Upper lobe of left lung (tissue), 6 donors: ENCODE measurements at regions not wholly inside any gene's neighbourhood (a gene's known extent, or its start where the extent isn't known, plus 50 kb on each side); places are given as distances from the start of the nearest gene placed in this dataset.

Source experiments
- ATAC-seq, 2 donors: fragments of 200-7000 bp; cut with Tn5 transposase; one replicate each; pipeline ENCODE4 v1.9.1; 2022; ENCODE audit warnings: mild to moderate bottlenecking in 2 of 2, moderate library complexity in 2 of 2; ENCODE audit not compliant: low FRiP score in 2 of 2
- DNase-seq, 2 donors: peaks; one replicate each; pipeline ENCODE4 v3.0.0-alpha.2; 2019 to 2020
- H3K27ac ChIP-seq, 4 donors: fragments of 200-600 bp; sonication (generic); one replicate each; pipeline ENCODE4 v1.5.1; 2016 to 2019
- H3K27me3 ChIP-seq, 4 donors: fragments of 200-600 bp; sonication (generic); one replicate each; pipeline ENCODE4 v1.5.1; 2017 to 2019
- H3K36me3 ChIP-seq, 4 donors: fragments of 200-600 bp; sonication (generic); one replicate each; pipeline ENCODE4 v1.5.1; 2016 to 2019
- H3K4me1 ChIP-seq, 4 donors: fragments of 200-600 bp; sonication (generic); one replicate each; pipeline ENCODE4 v1.5.1; 2018 to 2019
- H3K4me3 ChIP-seq, 4 donors: fragments of 200-600 bp; sonication (generic); one replicate each; pipeline ENCODE4 v1.5.1; 2017 to 2019; ENCODE audit warnings: mild to moderate bottlenecking in 2 of 4, moderate library complexity in 1 of 4
- H3K9me3 ChIP-seq, 4 donors: fragments of 200-600 bp; sonication (generic); one replicate each; pipeline ENCODE4 v1.5.1; 2018 to 2019
- EP300 ChIP-seq, 4 donors: sonication (generic); formaldehyde crosslinking; IDR thresholded peaks; one replicate each; pipeline ENCODE4 v1.5.1; 2017; ENCODE audit warnings: antibody characterized with exemption in 4 of 4, control low read depth in 2 of 4
- POLR2A ChIP-seq, 4 donors: fragments of 450-650 bp; IDR thresholded peaks; one replicate each; pipeline ENCODE4 v1.5.1; 2016 to 2017; ENCODE audit warnings: antibody characterized with exemption in 4 of 4, mild to moderate bottlenecking in 2 of 4
- POLR2AphosphoS5 ChIP-seq, 2 donors: sonication (generic); formaldehyde crosslinking; IDR thresholded peaks; one replicate each; pipeline ENCODE4 v1.5.1; 2017; ENCODE audit warnings: antibody characterized with exemption in 2 of 2
- WGBS, 2 donors: methylation state at CpG; one replicate each; pipeline ENCODE4 v1.1.5; 2017 to 2018; 5-methylcytosine and 5-hydroxymethylcytosine counted together
- TF ChIP-seq, protein P1 (sequence below), 6 experiments: fragments of 450-650 bp in 4 of 6; fragments of 200-600 bp in 2 of 6; sonication (generic) in 2 of 6; IDR thresholded peaks; one replicate each; pipeline ENCODE4 v1.5.1; 2016 to 2019; ENCODE audit warnings: antibody characterized with exemption in 6 of 6
- donor health status: DM: no; HTN: no; CAD: no; lungs with moderate emphysema.
- donor health status: DM: no; HTN: yes; CAD: no; lungs with severe emphysema.

DNA sequence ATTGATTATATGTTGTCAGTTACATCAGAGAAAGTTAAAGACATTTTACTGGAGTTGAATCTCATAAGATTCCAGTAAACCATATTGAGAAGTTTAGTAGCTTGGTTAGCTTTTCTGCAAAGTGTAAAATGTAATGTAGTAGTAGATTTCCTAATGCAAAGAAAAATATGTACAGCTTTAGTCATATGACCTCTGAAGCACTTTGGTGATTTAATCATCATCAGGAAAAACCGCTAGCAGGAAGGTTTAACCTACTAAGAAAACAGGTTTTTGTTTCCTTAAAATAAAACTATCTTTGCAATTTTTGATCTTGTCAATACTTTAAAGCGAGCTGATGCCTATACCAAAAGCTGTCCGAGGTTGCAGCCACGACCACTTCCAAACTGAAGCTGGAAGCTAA, 364.6 kb upstream of the ZNF385D start:
- WGBS, 2 donors: 71 to 90% methylated on average over 4 of the region's 4 CpGs
- Histone ChIP-seq H3K36me3 (no peaks in the 10 kb centered on the region), H3K4me1 (no peaks in the 10 kb centered on the region), H3K27ac (no peak overlapping the region), H3K9me3 (no peaks in the 10 kb centered on the region), H3K4me3 (no peak overlapping the region), H3K27me3 (no peaks in the 10 kb centered on the region)
- DNase-seq (no peak), ATAC-seq (no peak)
- TF ChIP-seq EP300 (IDR thresholded peaks at IDR 0.05) (no peak), POLR2AphosphoS5 (IDR thresholded peaks at IDR 0.05) (no peak), POLR2A (IDR thresholded peaks at IDR 0.05) (no peak)
- TF ChIP-seq, protein P1, sequence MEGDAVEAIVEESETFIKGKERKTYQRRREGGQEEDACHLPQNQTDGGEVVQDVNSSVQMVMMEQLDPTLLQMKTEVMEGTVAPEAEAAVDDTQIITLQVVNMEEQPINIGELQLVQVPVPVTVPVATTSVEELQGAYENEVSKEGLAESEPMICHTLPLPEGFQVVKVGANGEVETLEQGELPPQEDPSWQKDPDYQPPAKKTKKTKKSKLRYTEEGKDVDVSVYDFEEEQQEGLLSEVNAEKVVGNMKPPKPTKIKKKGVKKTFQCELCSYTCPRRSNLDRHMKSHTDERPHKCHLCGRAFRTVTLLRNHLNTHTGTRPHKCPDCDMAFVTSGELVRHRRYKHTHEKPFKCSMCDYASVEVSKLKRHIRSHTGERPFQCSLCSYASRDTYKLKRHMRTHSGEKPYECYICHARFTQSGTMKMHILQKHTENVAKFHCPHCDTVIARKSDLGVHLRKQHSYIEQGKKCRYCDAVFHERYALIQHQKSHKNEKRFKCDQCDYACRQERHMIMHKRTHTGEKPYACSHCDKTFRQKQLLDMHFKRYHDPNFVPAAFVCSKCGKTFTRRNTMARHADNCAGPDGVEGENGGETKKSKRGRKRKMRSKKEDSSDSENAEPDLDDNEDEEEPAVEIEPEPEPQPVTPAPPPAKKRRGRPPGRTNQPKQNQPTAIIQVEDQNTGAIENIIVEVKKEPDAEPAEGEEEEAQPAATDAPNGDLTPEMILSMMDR (IDR thresholded peaks at IDR 0.05): no peak

DNA sequence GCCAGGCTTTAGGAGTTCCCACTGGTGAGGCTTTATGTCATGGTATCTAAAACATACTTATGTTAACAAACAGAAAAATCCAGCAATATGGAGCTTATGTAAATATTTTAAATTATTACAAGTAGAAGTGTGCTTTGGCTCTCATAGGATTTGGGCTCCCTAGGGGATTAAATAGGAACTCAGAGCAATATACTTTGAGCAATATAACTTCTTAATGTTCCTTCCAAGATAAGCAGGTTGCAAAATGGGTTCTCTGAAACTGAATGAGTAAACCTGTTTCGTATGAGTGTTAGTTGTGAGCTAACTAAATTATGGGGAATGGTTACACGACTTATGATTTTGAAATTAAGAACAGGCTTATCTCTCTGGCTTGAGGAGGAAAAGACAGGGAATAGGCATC, 366.1 kb upstream of the ZNF385D start:
- ATAC-seq (no peak), DNase-seq (no peak)
- H3K9me3 ChIP-seq: no peaks in the 10 kb centered on the region
- no peaks in the 10 kb centered on the region for H3K36me3 ChIP-seq
- H3K4me1 ChIP-seq: no peaks in the 10 kb centered on the region
- H3K4me3 ChIP-seq: no peak overlapping the region
- 64 to 67% methylated on average over 2 of the region's 2 CpGs for WGBS, 2 donors
- H3K27ac ChIP-seq: no peak overlapping the region
- TF ChIP-seq POLR2A (IDR thresholded peaks at IDR 0.05) (no peak), EP300 (IDR thresholded peaks at IDR 0.05) (no peak)
- H3K27me3 ChIP-seq: no peaks in the 10 kb centered on the region

DNA sequence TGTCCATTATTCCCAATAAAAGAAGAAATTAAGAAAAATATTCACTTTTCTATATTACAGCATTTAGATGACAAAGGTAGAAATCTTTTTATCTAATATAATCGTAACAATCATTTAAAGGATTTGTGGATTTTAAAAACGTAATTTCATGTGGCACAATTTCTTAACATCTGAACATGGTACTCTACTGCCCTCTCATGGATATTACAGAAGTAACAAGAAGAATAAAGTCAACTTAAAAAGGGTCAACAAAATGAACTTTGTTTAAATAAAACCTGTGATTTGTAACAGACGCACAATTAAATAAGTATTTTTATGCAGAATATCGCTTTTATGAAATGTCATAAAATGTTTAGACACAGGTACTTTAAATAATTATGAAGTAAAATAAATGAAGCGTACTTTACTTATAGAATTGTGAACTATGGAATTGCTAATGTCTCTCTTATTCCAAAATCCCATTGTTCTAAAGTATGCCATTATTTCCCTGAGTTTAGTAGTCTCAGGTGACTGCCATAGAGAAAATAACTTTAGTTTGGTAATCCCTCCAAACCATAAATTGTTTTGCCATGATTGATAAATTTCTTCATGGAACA, 366.8 kb upstream of the ZNF385D start:
- DNase-seq: no peak
- ATAC-seq: no peak

DNA sequence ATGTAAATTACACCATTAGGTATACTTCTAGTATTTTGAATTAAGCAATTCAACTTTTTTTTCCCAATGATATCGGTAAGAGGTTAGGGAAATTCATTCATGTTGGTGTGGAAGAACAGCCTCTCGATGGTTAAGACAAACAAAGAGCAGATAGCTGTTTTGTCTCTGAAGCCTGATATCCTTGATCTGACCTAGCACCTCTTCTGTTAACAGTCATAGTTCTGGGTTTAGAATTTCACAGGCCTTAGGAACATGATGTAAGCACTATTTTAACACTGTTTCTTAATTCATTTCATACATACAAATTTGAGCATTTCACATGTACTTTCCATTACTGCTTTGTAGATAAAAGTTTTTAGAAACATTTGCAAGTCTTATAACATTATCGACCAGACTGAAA, 367.5 kb upstream of the ZNF385D start:
- no peak for DNase-seq
- Histone ChIP-seq H3K9me3 (no peaks in the 10 kb centered on the region), H3K4me1 (no peaks in the 10 kb centered on the region), H3K4me3 (no peak overlapping the region), H3K27me3 (no peaks in the 10 kb centered on the region), H3K27ac (no peak overlapping the region), H3K36me3 (no peaks in the 10 kb centered on the region)
- 54 to 77% methylated on average over 3 of the region's 3 CpGs for WGBS, 2 donors
- TF ChIP-seq, protein P1 (IDR thresholded peaks at IDR 0.05): no peak
- TF ChIP-seq EP300 (IDR thresholded peaks at IDR 0.05): no peak
- no peak for TF ChIP-seq POLR2A (IDR thresholded peaks at IDR 0.05)
- no peak for TF ChIP-seq POLR2AphosphoS5 (IDR thresholded peaks at IDR 0.05)
- ATAC-seq: no peak

More for the DNA sequence above, 366.8 kb upstream of the ZNF385D start:
- H3K4me3 ChIP-seq: no peak overlapping the region
- no peaks in the 10 kb centered on the region for H3K36me3 ChIP-seq
- TF ChIP-seq POLR2AphosphoS5 (IDR thresholded peaks at IDR 0.05): no peak
- TF ChIP-seq, protein P1 (IDR thresholded peaks at IDR 0.05): peak in 5 of 6 experiments; percentile 20 to 59 (median 33)
- 25 to 31% methylated on average over 5 of the region's 5 CpGs for WGBS, 2 donors
- H3K27me3 ChIP-seq: no peaks in the 10 kb centered on the region
- H3K27ac ChIP-seq: no peak overlapping the region
- H3K9me3 ChIP-seq: no peaks in the 10 kb centered on the region
- no peaks in the 10 kb centered on the region for H3K4me1 ChIP-seq

DNA sequence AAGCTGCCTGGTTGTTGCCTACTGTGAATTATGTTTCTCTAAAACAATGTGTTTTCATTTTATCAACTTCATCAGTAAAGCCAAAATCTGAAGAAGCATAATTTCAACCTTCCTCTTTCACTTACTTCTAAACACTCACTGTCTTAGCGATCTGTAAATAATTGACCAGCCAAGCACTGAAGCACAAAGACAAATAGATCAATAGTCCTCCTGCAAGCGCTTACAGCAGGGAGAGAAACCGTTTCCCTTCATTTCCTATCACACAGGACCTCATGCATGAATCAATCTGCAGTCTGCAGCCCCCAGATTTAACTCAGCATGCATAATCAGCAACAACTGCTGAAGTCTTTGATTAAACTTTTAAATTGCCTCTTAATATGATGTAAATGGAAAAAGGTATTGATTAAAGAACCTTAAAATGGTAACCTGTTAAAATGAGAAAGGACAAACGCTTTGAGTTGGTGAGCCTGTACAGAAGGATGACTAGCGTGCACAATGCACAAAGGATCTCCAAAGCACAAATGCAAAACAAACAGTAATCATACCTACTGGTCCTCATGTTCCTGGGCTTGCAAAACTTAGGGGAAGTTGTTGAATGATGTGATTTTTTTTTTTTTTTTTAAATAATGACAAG, 370.2 kb upstream of the ZNF385D start:
- no peaks in the 10 kb centered on the region for H3K9me3 ChIP-seq
- no peak for ATAC-seq
- H3K27ac ChIP-seq: no peak overlapping the region
- no peaks in the 10 kb centered on the region for H3K27me3 ChIP-seq
- no peak for TF ChIP-seq POLR2AphosphoS5 (IDR thresholded peaks at IDR 0.05)
- TF ChIP-seq POLR2A (IDR thresholded peaks at IDR 0.05): no peak
- no peak for TF ChIP-seq EP300 (IDR thresholded peaks at IDR 0.05)
- TF ChIP-seq, protein P1 (IDR thresholded peaks at IDR 0.05): no peak
- no peak for DNase-seq
- H3K36me3 ChIP-seq: no peaks in the 10 kb centered on the region
- no peak overlapping the region for H3K4me3 ChIP-seq
- H3K4me1 ChIP-seq: no peaks in the 10 kb centered on the region
- WGBS, 2 donors: 51 to 53% methylated on average over 5 of the region's 5 CpGs
